ENCODE measurements at regions not wholly inside any gene's neighbourhood (a gene's known extent, or its start where the extent isn't known, plus 50 kb on each side); places are given as distances from the start of the nearest gene placed in this dataset.

GRCh38 chr6:137654365-137654981 is 160.3 kb upstream of the OLIG3 start:
- TF ChIP-seq SP1 (IDR thresholded peaks at IDR 0.05) (no peak), CTCF (IDR thresholded peaks at IDR 0.05; ENCODE audit: low read depth, low read length, missing input control) (no peak), REST (IDR thresholded peaks at IDR 0.05) (no peak), RAD21 (IDR thresholded peaks at IDR 0.05) (no peak), ATF3 (IDR thresholded peaks at IDR 0.05) (no peak), MAX (IDR thresholded peaks at IDR 0.05) (no peak)
